ENCODE measurements at regions not wholly inside any gene's neighbourhood (a gene's known extent, or its start where the extent isn't known, plus 50 kb on each side); places are given as distances from the start of the nearest gene placed in this dataset.

DNA sequence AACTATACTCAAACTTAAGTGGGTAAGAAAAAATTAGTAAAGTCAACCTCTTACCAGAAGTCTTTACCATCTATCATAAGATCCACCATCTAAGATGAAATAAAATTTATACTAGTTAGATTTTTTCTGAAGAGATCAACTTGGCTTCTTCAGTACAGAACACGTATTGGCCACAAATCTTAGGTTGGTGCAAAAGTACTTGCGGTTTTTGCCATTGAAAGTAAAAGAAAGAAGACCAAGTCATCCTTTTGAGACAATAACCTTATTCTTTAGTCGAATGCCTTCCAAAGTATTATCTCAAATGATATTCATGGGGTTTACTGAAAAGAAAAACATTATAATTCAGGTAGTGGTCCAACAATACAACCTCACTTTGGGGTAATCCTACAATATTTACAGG, 292.6 kb upstream of the PTCHD4 start:
- TF ChIP-seq, protein P1, sequence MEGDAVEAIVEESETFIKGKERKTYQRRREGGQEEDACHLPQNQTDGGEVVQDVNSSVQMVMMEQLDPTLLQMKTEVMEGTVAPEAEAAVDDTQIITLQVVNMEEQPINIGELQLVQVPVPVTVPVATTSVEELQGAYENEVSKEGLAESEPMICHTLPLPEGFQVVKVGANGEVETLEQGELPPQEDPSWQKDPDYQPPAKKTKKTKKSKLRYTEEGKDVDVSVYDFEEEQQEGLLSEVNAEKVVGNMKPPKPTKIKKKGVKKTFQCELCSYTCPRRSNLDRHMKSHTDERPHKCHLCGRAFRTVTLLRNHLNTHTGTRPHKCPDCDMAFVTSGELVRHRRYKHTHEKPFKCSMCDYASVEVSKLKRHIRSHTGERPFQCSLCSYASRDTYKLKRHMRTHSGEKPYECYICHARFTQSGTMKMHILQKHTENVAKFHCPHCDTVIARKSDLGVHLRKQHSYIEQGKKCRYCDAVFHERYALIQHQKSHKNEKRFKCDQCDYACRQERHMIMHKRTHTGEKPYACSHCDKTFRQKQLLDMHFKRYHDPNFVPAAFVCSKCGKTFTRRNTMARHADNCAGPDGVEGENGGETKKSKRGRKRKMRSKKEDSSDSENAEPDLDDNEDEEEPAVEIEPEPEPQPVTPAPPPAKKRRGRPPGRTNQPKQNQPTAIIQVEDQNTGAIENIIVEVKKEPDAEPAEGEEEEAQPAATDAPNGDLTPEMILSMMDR (optimal IDR thresholded peaks at IDR 0.05 in 1 of 3, IDR thresholded peaks at IDR 0.05 in 1 of 3, conservative IDR thresholded peaks at IDR 0.05 in 1 of 3; ENCODE audit: extremely low read depth in 1 of 3, insufficient read depth in 2 of 3, low read length in 3 of 3), result no peak
- no peak for TF ChIP-seq EZH2 (IDR thresholded peaks at IDR 0.05; ENCODE audit: low read length)

Data from keratinocyte (primary cell).